ENCODE measurements at regions not wholly inside any gene's neighbourhood (a gene's known extent, or its start where the extent isn't known, plus 50 kb on each side); places are given as distances from the start of the nearest gene placed in this dataset.

DNA sequence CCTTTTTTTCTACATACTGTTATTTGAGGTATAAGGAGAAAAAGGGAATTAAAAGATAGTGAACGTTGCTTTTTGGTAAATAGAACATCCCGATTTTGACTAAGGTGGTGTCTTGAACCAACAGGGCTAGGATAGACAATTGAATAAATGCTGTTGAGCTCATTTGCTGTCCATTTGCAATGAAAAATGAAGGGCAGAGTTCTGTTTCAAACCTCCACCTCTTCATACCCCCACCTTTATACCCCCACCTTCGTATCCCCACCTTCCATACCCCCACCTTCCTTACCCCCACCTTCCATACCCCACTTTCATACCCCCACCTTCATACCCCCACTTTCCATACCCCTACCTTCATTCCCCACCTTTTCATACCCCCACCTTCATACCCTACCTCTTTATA, 93.4 kb upstream of the NAA20 start:
- TF ChIP-seq EZH2 (IDR thresholded peaks at IDR 0.05; ENCODE audit: borderline replicate concordance, low read depth, low read length, severe bottlenecking) (no peak), CTCF (IDR thresholded peaks at IDR 0.05; ENCODE audit: borderline replicate concordance, extremely low read depth, low read length, poor library complexity, severe bottlenecking) (no peak)

All from DND-41 (cell line).